ENCODE measurements at regions not wholly inside any gene's neighbourhood (a gene's known extent, or its start where the extent isn't known, plus 50 kb on each side); places are given as distances from the start of the nearest gene placed in this dataset.
A peak's percentile ranks its signal among the peaks of the same experiment; 100 is the strongest.
"Not testable (repeated sequence)": the region's sequence is repeated elsewhere in the genome, so short reads cannot be mapped to it uniquely, and the experiment has no call there.

DNA sequence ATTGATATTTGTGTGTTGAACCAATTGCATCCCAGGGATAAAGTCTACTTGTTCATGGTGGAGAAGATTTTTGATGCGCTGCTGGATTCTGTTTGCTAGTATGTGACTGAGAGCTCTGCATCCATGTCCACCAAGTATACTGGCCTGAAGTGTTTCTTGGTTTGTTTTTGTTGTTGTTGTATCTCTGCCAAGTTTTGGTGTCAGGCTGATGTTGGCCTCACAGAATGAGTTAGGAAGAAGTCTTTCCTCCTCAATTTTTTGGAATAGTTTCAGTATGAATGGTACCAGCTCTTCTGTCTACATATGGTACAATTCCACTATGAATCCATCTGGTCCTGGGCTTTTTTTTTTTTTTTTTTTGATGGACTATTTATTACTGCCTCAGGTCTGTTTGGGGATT lies 50.9 kb upstream of the OSTN start:
- DNase-seq = no peak

DNA sequence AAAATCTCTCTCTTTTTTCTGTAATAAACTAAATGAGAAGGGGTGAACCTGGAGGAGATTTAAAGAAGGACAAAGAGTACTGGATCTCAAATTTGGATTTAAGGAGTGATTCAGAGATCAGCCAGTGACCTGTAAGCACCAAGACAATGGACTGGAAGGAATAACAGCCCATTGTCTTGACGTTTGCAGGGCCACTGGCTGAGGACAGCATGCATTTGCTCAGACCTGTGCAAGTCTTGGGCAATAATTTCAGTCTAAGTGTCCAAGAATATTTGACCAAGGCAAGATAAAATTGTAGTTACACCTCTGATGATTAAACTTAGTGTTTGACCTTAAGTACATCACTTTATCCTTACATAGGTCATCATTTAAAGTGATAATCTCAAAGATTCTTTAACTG lies 55.8 kb upstream of the OSTN start:
- DNase-seq = no peak

DNA sequence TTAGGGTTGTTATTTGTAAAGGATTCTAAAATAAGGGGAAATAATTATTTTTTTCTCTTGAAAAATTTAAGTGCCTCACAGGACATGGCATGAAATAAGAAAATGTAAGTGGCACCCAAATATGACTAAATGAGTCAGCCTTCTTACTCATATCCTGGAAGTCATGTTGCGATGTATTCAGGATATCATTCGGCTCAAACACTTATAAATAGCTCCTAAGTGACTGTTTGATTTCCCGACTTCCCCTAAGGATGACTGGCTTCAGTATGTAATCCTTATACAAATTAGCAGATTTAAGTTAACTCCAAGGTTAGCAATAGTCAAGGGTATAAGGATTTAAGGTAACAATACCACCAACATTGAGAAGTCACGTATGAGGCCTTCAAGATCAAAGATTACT lies 57.3 kb upstream of the OSTN start:
- peak; percentile 4 for DNase-seq

DNA sequence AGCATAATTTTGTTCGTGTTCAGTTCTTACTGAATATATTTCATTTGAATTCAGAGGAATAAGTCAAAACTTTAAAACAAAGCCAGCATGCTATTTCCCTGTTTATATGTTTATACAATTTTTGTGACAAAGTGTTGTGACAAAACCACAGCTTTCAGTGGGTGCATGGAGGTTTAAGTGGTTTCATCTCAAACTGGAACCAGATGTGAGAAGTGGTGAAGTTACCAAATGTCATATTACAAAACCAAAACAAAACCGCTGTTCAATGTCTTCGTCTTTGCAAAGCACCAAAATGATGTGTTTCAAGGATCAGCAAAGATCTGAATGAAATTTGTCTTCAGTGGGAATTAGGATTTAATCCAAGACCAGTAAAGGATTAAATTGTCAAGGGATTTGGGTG lies 59.3 kb upstream of the OSTN start:
- peak; percentile 1 for DNase-seq

DNA sequence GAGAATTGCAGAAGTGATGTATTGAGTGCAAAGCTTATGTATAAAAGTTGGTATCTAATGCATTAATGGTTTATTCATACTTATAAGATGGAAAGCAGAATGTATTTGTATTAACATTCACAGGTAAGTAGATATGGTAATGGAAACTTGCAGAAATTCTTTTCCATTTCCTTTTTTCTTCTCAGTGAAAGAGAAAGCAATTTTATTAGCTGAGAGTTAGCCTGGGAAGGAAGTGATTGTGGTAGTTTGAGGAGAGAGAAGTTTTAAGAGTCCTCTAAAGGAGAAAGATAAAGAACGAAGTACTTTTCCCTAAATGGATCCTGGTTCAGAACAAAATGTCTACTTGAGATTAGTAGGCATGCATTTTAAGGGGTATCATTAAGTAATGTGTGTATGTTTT lies 60.1 kb upstream of the OSTN start:
- no peak for DNase-seq

DNA sequence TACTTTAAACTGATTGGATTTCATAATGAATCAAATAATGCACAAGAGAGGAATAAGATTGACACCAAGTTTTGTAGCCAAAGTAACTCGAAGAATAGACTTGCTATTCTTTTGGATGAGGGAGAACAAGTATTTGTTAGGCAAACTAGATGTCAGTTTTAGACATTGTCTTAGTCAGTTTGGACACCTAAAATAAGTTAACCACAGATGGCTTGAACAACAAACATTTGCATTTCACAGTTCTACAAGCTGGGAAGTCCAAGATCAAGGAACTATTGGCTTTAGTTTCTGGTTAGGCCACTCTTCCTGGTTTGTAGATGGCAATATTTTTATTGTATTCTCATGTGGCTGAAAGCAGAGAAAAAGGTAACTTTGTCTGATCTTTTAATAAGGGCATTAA lies 61.3 kb upstream of the OSTN start:
- no peak for DNase-seq

DNA sequence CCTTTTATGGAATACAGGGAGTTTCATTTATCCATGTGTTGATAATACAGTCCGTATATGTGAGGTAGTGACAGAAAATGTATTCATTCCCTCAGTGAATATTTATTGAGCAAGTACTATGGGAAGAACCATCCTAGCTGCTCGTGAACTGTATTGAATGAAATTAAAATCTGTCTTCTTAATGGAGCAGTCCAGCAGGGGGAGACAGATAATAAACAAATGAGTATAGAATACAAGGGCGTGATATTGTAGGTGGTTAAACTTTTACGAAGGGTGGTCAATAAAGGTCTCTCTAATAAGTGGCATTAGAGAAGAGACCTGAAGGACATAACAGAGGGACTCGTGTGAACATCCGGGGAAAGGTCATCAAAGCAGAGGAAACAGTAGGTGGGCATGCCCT lies 62.7 kb upstream of the OSTN start:
- peak; percentile 2 for DNase-seq

DNA sequence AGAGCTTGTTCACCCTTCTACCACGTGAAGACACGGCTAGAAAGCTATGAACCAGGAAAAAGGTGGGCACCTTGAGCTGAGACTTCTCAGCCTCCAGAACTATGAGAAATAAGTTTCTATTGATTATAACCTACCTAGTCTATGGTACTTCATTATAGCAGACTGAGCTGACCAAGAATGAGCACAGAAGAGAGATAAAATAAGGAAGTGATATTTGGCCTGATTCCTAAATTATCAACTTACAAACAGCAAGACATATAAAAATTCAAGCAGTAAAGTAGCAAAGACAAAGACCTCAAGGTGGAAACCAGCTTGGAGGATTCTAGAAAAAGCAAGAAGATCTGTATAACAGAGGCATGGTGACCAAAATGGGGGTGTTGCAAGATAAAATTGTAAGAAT lies 63.9 kb upstream of the OSTN start:
- DNase-seq = no peak

DNA sequence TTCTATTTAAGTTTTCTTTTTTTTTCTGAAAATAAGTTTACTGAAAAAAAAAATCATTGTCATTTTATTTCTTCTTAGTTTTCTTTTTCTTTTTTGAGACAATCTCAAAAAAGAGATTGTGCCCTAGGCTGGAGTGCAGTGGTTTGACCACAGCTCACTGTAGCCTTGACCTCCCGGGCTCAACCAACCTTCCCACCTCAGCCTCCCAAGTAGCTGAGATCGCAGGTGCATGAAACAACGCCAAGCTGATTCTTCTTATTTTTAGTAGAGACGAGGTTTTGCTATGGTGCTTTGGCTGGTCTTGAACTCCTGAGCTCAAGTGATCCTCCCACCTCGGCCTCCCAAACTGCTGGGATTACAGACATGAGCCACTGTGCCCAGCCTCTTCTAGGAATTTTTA lies 65.7 kb upstream of the OSTN start:
- no peak for DNase-seq

DNA sequence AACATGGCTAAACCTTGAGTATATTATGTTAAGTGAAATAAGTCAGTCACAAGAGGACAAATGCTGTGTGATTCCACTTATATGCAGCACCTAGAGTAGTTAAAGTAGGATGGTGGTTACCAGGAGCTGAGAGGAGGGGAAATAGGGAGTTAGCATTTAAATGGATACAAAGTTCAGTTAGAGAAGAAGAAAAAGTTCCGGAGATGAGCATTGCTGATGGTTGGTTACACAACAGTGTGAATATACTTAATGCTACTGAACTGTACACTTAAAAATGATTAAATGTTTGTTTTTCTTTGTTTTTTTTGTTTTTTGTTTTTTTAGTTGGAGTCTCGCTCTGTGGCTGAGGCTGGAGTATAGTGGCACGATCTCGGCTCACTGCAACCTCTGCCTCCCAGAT lies 67.7 kb upstream of the OSTN start:
- no peak for DNase-seq

DNA sequence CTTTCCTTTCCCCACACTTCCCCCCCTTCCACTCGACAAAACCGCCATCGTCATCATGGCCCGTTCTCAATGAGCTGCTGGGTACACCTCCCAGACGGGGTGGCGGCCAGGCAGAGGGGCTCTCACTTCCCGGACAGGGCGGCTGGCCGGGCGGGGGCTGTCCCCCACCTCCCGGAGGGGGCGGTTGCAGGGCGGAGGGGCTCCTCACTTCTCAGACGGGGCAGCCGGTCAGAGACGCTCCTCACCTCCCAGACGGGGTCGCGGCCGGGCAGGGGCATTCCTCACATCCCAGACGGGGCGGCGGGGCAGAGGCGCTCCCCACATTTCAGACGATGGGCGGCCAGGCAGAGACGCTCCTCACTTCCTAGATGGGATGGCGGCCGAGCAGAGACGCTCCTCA lies 74.2 kb upstream of the OSTN start:
- not testable (repeated sequence) for DNase-seq

DNA sequence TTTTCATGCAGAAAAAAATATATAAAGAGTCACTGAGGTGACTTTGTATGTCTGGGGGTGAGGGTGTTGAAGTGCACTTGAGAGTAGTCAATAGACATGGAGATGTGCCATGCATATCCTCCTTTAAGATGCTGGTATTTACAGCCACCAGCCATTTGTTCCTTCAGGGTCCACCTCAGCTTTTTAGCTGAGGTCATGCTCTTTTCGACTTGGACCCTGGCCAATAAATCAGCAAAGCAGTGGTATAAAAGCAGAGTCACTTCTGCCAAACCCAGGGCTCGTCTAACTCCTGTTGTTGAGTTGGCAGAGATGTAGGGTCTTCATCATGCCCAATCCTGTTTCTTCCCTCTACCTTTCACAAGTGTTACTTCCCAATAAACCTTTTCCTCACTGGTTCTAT lies 75.1 kb upstream of the OSTN start:
- DNase-seq = no peak

DNA sequence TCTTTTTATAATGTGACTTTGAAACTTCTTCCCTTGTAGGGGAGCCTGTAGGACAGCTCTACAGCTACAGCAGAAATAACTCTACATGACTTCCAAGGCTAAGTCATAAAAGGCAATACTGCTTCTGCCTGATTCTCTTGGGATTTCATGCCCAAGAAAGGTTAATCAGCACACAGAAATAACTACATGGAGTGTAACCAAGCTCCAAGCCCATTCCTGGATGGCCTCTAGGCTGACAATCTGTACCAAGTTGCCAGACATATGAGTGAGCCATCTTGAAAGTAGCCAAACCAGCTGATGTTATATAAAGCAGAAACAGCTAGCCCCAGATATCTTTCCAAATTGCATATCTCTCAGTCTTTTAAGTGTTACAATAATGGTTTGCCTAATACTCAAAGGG lies 75.8 kb upstream of the OSTN start:
- DNase-seq = no peak

DNA sequence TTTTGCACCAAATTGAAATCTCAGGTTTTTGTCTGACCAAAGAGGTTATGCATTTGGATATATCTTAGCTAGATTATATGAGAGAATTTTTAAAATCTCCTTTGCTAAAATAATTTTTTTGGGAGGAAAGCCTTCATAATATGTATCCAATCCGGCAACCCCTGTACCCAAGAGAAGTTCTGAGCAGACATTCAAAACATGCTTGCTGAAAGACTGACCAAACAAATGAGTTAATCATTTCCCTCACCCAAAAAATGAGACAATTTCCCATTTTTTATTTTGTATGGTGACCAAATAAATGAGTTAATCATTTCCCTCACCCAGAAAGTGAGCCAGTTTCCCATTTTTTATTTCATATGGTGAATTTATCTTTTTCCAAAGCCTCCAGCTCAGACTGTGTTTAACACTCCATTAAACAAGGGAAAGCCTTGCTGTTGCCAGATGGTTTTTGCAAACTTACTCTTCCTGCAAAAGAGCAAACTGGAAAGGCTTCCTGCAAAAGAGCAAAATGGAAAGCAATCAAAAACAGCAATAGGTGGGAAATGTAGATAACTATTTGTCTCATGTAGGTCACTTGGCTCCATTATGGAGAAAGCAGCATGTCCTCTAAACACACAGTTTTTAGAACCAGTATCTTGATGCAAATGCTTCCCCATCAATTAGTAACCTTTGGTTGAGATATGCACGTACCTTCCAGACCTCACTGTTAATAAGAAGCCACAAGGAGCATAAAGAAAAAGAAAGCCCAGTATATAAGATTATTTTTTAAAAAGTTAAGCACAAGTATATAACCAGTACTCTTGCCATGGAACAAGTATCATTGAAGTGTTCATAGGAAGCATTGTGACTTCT lies 78.4 kb upstream of the OSTN start:
- DNase-seq = no peak

DNA sequence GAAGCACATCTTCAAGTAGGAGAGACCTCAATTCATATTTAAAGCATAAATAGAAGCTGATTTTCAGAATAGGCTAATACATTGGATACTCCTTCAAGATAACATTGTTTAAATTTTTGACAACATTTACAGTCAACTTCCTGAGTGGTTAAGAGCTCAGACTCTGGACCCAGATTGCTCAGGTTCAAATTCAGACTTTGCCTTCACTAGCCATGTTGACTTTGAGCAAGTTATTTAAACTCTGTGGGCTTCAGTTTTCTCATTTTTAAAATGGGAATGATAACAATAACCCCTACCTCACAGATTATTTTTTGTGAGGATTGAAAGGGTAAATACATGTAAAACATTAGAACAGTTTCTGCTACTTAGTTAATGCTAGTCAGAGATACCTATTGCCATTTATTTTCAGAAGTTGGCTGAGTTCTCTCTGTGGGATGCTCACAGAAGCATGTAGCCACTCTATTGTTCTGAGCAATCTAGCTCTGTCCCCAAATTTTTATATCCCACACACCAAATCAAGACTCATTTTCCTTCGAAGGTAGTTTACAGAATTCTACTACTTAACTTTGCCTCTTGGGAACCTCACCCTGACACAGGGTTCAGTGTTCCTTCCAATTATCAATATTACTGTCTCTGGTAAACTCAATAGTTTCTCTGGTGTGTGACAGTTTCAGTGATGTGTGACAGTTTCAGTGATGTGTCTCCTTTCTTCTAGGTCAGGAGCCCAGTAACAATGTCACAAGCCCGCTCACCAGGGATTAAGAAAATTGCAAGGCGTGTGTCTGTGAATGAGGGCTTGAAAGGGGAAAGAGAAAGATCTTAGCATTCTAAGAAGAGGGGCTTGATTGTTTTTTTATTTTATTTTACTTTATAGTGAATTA lies 79.4 kb upstream of the OSTN start:
- DNase-seq = no peak

DNA sequence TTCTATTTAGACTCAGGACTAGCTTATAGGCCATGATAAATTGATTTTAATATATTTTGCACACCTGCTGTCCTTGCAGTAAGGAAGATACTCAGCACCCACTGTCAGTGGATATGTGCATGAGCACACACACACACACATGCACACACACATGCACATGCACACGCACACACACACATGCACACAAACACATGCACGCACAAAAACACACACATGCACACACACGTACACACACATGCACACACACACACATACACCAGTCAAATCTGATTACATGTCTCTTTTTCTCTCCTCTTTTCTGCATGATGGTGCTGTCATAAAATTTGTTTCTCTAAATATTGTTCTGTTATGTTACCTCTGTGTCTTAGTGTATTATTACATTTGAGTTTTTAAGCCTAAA lies 87.3 kb upstream of the OSTN start:
- DNase-seq = no peak

DNA sequence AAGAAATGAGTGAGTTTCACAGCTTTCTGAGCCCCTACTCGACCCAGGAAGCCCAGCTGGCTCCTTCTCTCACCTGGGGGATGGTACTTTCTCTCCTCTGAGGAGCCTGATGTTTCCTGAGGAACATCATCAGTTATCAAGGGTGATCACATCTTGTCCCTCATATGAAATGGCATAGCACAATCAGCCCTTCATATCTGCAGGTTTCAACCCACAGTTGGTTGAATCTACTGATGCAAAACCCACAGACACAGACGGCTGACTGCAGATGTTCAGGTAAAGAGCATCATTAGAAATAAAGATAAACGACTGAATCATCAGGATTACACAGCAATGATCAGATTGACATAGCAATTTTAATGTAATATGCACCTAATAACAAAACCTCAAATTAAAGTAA lies 93.6 kb upstream of the OSTN start:
- no peak for DNase-seq

DNA sequence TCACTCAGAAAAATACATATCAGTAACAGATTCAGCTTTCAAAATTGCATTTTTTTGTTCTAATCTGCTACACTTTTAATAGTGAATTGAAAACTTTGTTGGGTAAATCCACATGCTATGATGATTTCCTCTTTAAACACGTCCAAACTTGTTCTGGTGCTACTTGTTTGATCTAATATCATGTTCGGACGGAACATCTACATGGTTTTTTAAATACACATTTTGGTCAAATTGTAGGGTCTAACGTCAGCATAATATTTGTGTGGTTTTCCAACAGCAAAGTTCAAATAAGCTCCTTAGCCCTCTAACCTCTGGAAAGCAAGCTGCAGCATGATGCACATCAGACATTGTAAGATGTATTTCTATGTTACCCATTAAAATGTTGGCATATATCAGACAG lies 98.5 kb upstream of the OSTN start:
- DNase-seq = no peak

DNA sequence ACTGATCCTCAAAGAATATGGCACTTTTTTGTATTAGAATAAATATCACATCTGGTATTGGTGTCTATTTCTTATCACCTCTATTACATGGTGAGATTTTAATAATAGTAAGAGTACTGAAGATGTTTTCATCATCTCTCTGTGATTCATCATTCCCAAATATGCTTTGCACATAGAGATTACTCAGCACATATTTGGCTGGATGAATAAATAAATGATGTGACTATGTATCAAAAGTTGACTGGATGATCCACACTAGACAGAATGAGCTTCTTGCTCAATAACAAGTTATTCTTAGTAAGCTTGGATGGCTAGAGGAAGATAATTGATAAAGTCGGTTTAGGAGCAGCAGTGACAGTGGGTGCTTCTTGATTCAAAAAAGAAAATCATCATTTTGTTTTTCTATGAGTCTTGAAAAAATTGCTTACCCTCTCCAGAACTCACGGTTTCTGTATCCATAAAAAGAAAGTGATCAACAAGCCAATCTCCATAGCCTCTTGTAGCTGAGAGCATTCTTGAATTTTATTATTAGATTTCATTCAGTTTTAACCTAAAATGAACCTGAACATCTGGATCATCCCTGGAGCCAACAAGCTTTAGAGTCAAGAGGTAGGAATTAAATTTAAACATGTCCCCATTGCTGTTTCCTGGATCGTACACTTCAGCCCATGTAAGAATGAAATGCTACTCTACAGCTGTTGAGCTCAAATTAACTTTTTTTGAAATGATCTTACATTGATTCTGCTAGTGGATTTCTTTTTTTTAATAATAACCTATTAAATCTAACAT lies 104.8 kb upstream of the OSTN start:
- DNase-seq = no peak

DNA sequence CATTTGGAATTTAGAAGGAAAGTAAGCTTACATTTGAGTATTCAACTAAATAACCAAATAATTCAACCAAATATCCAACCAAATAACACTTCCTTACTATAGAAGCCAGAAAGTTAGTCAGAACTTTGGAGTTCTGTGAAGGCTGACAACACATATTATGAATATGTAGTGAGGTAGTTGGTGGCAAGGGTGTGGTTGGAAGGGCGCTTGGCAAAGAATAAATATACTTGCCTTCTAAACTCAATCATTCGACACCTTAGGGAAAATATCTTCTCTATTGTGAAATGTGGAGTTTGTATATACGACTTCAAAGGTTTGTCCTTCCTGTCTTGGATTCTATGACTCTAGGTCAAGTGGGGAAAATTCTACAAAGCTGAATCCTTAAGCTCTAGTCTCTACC lies 111.7 kb upstream of the OSTN start:
- no peak for DNase-seq

DNA sequence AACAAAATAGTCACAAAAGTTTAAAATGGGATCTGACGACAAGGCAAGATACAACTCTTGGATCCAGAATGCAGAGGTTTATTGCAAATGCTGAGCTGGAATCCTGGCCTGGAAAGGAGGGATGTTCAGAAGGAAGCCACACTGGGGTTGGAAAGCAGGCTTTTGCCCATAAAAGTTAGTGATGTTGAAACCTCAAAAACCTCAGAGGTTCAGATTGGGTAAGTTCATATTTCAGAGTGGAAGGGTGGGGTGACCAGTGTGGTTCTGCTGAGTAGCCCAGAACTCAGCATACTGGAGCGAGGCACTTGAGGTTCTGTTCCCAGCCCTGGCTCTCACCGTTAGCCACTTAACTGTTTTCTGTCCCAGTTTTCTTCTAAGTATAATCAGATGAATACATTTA lies 114.0 kb upstream of the OSTN start:
- no peak for DNase-seq

DNA sequence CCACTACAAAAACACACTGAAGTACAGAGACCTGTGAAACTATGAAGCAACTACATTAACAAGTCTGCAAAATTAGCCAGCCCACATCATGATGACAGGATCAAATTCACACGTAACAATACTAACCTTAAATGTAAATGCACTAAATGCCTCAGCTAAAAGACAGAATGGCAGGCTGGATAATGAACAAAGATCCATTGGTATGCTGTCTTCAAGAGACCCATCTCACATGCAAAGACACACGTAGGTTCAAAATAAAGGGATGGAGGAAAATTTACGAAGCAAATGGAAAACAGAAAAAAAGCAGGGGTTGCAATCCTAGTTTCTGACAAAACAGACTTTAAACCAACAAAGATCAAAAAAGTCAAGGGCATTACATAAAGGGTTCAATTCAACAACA lies 120.1 kb upstream of the OSTN start:
- DNase-seq = not testable (repeated sequence)

DNA sequence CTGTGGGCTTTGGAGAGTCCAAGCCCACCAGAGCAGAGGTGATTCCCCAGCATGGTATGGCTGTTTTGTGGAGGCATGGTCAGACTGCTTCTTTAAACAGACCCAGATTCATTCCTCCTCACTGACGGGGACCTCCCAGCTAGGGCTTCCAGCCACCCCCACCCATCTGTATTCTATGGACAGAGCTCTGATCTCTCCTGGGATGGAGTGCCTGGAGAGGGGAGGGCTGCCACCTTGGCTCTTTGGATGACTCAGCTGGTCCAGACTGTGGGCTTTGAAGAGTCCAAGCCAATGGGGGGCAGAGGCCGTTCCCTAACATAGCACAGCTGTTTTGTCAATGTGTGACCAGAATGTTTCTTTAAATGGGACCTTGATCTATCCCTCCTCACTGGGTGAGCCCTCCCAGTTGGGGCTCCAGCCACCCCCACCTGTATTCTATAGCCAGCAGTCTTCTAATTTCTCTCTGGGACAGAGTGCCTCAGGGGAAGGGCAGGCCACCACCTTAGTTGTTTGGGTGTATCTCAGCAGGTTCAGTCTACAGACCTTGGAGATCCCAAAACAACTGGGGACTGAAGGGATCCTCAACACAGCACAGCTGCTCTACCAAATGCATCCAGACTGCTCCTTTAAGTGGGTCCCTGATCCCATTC lies 122.0 kb upstream of the OSTN start:
- DNase-seq = no peak

Data from activated CD4-positive, alpha-beta T cell treated with anti-CD3 and anti-CD28 coated beads, Interleukin-2, amount 50 U/mL, for 16 hours (primary cell).